HepG2 (cell line): ENCODE measurements at regions not wholly inside any gene's neighbourhood (a gene's known extent, or its start where the extent isn't known, plus 50 kb on each side); places are given as distances from the start of the nearest gene placed in this dataset.

Experiments
- ATAC-seq: fragments of 200-7000 bp; cut with Tn5 transposase; 3 replicates; pipeline ENCODE4 v1.9.1; 2020; ENCODE audit warnings: mild to moderate bottlenecking, moderate library complexity
- BruUV-seq: library from RNA; stranded (reverse); fragments of 400-500 nt; replicated peaks from 2 replicates; lab custom pipeline; 2021; lab: Mats Ljungman, UMichigan
- CTCF ChIA-PET: fragments of 300-600 bp; formaldehyde crosslinking; extraction: SDS; loops from one replicate; lab custom pipeline; 2021; ENCODE audit warnings: low total read pairs, inconsistent platforms, low intra/inter-chr PET ratio; lab: Yijun Ruan, JAX
- POLR2A ChIA-PET: fragments of 350-600 bp; sonication (Branson Sonifier 250); formaldehyde crosslinking; loops from one replicate; lab custom pipeline; 2020; ENCODE audit warnings: antibody characterized with exemption, inconsistent platforms; lab: Yijun Ruan, JAX
- DNase-seq: peaks from one replicate; pipeline ENCODE4 v3.0.0-alpha.2; 2015; ENCODE audit warnings: low spot score
- FAIRE-seq: peaks from 3 replicates; lab custom pipeline; 2011; peaks lifted over from hg19 to GRCh38; lab: Jason Lieb, UNC
- H2AFZ ChIP-seq: one replicate; pipeline ENCODE4 v1.6.1; 2011; ENCODE audit warnings: low read length, inconsistent platforms
- H3K27ac ChIP-seq: fragments of 300-600 bp; 3 replicates; pipeline ENCODE4 v1.8.0; 2011; ENCODE audit warnings: mixed run types, mild to moderate bottlenecking, mixed read lengths, low read length, inconsistent platforms; ENCODE audit not compliant: insufficient read depth; ENCODE audit errors: extremely low read length
- H3K27me3 ChIP-seq, 2 experiments: fragments of 200-600 bp in 1 of 2; 2 replicates in 1 of 2; 3 replicates in 1 of 2; pipeline versions ENCODE4 v1.6.0 to v1.8.0; 2011; ENCODE audit warnings: low read length in 2 of 2, mild to moderate bottlenecking in 2 of 2, moderate library complexity in 2 of 2, inconsistent platforms in 1 of 2; ENCODE audit not compliant: insufficient read depth in 2 of 2, control insufficient read depth in 1 of 2
- H3K36me3 ChIP-seq, 2 experiments: fragments of 200-600 bp in 1 of 2; replicated peaks in 1 of 2; 2 replicates in 1 of 2; 3 replicates in 1 of 2; pipeline versions ENCODE4 v1.5.1 to v1.8.0; 2011; ENCODE audit warnings: low read length in 2 of 2, inconsistent platforms in 1 of 2; ENCODE audit not compliant: insufficient read depth in 2 of 2, control insufficient read depth in 1 of 2
- H3K4me1 ChIP-seq: 2 replicates; pipeline ENCODE4 v1.5.1; 2012; ENCODE audit warnings: low read length, inconsistent platforms; ENCODE audit not compliant: insufficient read depth
- H3K4me2 ChIP-seq: 2 replicates; pipeline ENCODE4 v1.6.0; 2011; ENCODE audit warnings: low read depth, low read length, inconsistent platforms
- H3K4me3 ChIP-seq, 3 experiments: fragments of 200-600 bp in 1 of 3; sonication (generic), shearing (Covaris generic) in 1 of 3; replicated peaks in 1 of 3; 2 replicates each; pipeline ENCODE4 v1.5.1; 2011 to 2016; ENCODE audit warnings: low read length in 3 of 3, inconsistent platforms in 2 of 3, low read depth in 2 of 3, mild to moderate bottlenecking in 2 of 3, control low read depth in 1 of 3, mixed read lengths in 1 of 3; ENCODE audit not compliant: insufficient read depth in 1 of 3
- H3K79me2 ChIP-seq: one replicate; pipeline ENCODE4 v1.6.1; 2011; ENCODE audit warnings: low read length, inconsistent platforms; ENCODE audit not compliant: insufficient read depth
- H3K9ac ChIP-seq: 2 replicates; pipeline ENCODE4 v1.6.0; 2011; ENCODE audit warnings: mild to moderate bottlenecking, low read depth, low read length, inconsistent platforms; ENCODE audit not compliant: insufficient read depth
- H3K9me3 ChIP-seq: 2 replicates; pipeline ENCODE4 v1.5.1; 2012; ENCODE audit warnings: mild to moderate bottlenecking, low read length
- H4K20me1 ChIP-seq: 2 replicates; pipeline ENCODE4 v1.6.0; 2011; ENCODE audit warnings: inconsistent platforms, mild to moderate bottlenecking, low read length, moderate library complexity; ENCODE audit not compliant: insufficient read depth
- HIVEP1 ChIP-seq: sonication (generic); formaldehyde crosslinking; IDR thresholded peaks from 2 replicates; pipeline ENCODE4 v1.4.0; 2020; ENCODE audit warnings: mild to moderate bottlenecking, missing genetic modification reagents
- IRF2 ChIP-seq: IDR thresholded peaks from 2 replicates; pipeline ENCODE4 v1.6.1; 2018; ENCODE audit warnings: missing genetic modification reagents, missing compliant biosample characterization
- KDM4B ChIP-seq: sonication (generic); formaldehyde crosslinking; IDR thresholded peaks from 2 replicates; pipeline ENCODE4 v1.4.0; 2020; ENCODE audit warnings: missing genetic modification reagents
- NCOA1 ChIP-seq: sonication (generic); formaldehyde crosslinking; IDR thresholded peaks from 2 replicates; pipeline ENCODE4 v1.9.0; 2021; ENCODE audit warnings: missing genetic modification reagents
- SIN3B ChIP-seq: fragments of 150-350 bp; IDR thresholded peaks from 2 replicates; pipeline ENCODE4 v1.6.1; 2014; ENCODE audit warnings: low read length
- WGBS: methylation state at CpG from one replicate; pipeline ENCODE4 v1.1.6; 2017; ENCODE audit warnings: low lambda C conversion rate; 5-methylcytosine and 5-hydroxymethylcytosine counted together
- in situ Hi-C: cut with HindIII; loops from 2 replicates; pipeline ENCODE4 v1.10.0; 2017; ENCODE audit warnings: low pct_unique_long_range_greater_than_20kb; ENCODE audit not compliant: extremely low pct_ligation_motif_present
- intact Hi-C: fragments of 100-400 bp; cut with micrococcal nuclease; formaldehyde crosslinking; loops from one replicate; pipeline ENCODE4 v1.10.0; 2022; ENCODE audit not compliant: unreplicated experiment
- TF ChIP-seq, protein P1 (sequence below): fragments of 450-650 bp; IDR thresholded peaks from 2 replicates; pipeline ENCODE4 v1.6.1; 2017; ENCODE audit warnings: mild to moderate bottlenecking
- TF ChIP-seq, protein P2 (sequence below): IDR thresholded peaks from 2 replicates; pipeline ENCODE4 v1.6.1; 2016; ENCODE audit warnings: missing compliant biosample characterization, missing genetic modification reagents, borderline replicate concordance
- TF ChIP-seq, protein P3 (sequence below): sonication (generic); formaldehyde crosslinking; IDR thresholded peaks from 2 replicates; pipeline ENCODE4 v1.4.0; 2020; ENCODE audit warnings: missing genetic modification reagents
- TF ChIP-seq, protein P4 (sequence below): sonication (generic); formaldehyde crosslinking; IDR thresholded peaks from 2 replicates; pipeline ENCODE4 v1.8.1; 2023; ENCODE audit warnings: mild to moderate bottlenecking, inconsistent platforms, moderate library complexity, missing genetic modification reagents, borderline replicate concordance

DNA sequence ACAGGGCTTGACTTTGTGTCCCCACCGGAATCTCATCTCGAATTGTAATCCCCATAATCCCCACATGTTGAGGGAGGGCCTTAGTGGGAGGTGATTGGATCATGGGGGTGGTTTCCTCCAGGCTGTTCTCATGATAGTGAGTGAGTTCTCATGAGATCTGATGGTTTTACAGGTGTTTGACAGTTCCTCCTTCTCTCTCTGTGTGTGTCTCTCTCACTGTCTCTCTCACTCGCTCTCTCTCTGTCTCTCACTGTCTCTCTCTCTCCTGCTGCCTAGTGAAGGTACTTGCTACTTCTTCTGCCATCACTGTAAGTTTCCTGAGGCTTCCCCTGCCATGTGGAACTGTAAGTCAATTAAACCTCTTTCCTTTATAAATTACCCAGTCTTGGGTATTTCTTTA is 289.8 kb upstream of the HABP2 start:
- no peak overlapping the region for H2AFZ ChIP-seq
- H3K9ac ChIP-seq, result no peak overlapping the region
- no peak overlapping the region for H3K27ac ChIP-seq
- H3K79me2 ChIP-seq, result no peaks in the 10 kb centered on the region
- no peaks in the 10 kb centered on the region for H3K9me3 ChIP-seq
- FAIRE-seq (no peak), ATAC-seq (no peak), DNase-seq (no peak)
- 32% methylated on average over 3 of the region's 3 CpGs for WGBS
- no peaks in the 10 kb centered on the region for H3K36me3 ChIP-seq
- POLR2A ChIA-PET, result no interaction called here
- no TSS peak for BruUV-seq
- CTCF ChIA-PET, result no interaction called here
- intact Hi-C loops, result no loop called here
- H3K4me1 ChIP-seq, result peaks cover 11% of the 10 kb centered on the region; the same call in 1 of the 2 replicates
- H3K27me3 ChIP-seq, result peaks cover 0 to 51% of the 10 kb centered on the region in 2 experiments; a peak in 4 of 5 replicates
- TF ChIP-seq, protein P1, sequence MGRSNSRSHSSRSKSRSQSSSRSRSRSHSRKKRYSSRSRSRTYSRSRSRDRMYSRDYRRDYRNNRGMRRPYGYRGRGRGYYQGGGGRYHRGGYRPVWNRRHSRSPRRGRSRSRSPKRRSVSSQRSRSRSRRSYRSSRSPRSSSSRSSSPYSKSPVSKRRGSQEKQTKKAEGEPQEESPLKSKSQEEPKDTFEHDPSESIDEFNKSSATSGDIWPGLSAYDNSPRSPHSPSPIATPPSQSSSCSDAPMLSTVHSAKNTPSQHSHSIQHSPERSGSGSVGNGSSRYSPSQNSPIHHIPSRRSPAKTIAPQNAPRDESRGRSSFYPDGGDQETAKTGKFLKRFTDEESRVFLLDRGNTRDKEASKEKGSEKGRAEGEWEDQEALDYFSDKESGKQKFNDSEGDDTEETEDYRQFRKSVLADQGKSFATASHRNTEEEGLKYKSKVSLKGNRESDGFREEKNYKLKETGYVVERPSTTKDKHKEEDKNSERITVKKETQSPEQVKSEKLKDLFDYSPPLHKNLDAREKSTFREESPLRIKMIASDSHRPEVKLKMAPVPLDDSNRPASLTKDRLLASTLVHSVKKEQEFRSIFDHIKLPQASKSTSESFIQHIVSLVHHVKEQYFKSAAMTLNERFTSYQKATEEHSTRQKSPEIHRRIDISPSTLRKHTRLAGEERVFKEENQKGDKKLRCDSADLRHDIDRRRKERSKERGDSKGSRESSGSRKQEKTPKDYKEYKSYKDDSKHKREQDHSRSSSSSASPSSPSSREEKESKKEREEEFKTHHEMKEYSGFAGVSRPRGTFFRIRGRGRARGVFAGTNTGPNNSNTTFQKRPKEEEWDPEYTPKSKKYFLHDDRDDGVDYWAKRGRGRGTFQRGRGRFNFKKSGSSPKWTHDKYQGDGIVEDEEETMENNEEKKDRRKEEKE, result no peak
- no peak for TF ChIP-seq HIVEP1 (CRISPR knock-in tag)
- no peak for TF ChIP-seq KDM4B (CRISPR knock-in tag)
- TF ChIP-seq SIN3B, result no peak
- TF ChIP-seq, protein P2, sequence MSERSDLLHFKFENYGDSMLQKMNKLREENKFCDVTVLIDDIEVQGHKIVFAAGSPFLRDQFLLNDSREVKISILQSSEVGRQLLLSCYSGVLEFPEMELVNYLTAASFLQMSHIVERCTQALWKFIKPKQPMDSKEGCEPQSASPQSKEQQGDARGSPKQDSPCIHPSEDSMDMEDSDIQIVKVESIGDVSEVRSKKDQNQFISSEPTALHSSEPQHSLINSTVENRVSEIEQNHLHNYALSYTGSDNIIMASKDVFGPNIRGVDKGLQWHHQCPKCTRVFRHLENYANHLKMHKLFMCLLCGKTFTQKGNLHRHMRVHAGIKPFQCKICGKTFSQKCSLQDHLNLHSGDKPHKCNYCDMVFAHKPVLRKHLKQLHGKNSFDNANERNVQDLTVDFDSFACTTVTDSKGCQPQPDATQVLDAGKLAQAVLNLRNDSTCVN, result no peak
- TF ChIP-seq, protein P3, sequence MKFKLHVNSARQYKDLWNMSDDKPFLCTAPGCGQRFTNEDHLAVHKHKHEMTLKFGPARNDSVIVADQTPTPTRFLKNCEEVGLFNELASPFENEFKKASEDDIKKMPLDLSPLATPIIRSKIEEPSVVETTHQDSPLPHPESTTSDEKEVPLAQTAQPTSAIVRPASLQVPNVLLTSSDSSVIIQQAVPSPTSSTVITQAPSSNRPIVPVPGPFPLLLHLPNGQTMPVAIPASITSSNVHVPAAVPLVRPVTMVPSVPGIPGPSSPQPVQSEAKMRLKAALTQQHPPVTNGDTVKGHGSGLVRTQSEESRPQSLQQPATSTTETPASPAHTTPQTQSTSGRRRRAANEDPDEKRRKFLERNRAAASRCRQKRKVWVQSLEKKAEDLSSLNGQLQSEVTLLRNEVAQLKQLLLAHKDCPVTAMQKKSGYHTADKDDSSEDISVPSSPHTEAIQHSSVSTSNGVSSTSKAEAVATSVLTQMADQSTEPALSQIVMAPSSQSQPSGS (CRISPR knock-in tag), result no peak
- TF ChIP-seq, protein P4, sequence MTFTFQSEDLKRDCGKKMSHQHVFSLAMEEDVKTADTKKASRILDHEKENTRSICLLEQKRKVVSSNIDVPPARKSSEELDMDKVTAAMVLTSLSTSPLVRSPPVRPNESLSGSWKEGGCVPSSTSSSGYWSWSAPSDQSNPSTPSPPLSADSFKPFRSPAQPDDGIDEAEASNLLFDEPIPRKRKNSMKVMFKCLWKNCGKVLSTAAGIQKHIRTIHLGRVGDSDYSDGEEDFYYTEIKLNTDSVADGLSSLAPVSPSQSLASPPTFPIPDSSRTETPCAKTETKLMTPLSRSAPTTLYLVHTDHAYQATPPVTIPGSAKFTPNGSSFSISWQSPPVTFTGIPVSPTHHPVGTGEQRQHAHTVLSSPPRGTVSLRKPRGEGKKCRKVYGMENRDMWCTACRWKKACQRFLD (CRISPR knock-in tag), result no peak
- TF ChIP-seq IRF2 (CRISPR knock-in tag), result no peak
- no peak for TF ChIP-seq NCOA1 (CRISPR knock-in tag)
- in situ Hi-C loops, result no loop called here
- no peaks in the 10 kb centered on the region for H4K20me1 ChIP-seq
- no peak overlapping the region for H3K4me3 ChIP-seq
- H3K4me2 ChIP-seq, result no peak overlapping the region
